ENCODE measurements at regions not wholly inside any gene's neighbourhood (a gene's known extent, or its start where the extent isn't known, plus 50 kb on each side); places are given as distances from the start of the nearest gene placed in this dataset.

DNA sequence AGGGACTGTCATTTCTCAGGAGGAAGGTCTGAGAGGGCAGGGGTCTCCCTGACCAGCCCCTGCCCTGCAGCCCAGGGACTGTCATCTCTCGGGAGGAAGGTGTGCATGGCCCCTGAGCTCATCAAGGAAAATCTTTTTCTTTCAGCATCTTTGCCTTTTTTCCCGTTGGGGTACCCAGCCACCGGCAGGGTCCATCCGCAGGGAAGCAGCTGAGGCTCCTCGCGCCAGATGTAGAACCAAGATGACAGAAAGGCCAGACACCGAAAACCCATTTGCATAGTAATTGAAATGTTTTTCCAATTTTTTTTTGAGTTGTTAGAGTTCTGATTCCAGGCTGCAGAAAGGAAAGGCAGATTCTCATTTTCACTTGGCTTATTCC is 613.9 kb downstream of the TBC1D22A start:
- no peak for TF ChIP-seq POLR2A (IDR thresholded peaks at IDR 0.05)
- TF ChIP-seq, protein P1, sequence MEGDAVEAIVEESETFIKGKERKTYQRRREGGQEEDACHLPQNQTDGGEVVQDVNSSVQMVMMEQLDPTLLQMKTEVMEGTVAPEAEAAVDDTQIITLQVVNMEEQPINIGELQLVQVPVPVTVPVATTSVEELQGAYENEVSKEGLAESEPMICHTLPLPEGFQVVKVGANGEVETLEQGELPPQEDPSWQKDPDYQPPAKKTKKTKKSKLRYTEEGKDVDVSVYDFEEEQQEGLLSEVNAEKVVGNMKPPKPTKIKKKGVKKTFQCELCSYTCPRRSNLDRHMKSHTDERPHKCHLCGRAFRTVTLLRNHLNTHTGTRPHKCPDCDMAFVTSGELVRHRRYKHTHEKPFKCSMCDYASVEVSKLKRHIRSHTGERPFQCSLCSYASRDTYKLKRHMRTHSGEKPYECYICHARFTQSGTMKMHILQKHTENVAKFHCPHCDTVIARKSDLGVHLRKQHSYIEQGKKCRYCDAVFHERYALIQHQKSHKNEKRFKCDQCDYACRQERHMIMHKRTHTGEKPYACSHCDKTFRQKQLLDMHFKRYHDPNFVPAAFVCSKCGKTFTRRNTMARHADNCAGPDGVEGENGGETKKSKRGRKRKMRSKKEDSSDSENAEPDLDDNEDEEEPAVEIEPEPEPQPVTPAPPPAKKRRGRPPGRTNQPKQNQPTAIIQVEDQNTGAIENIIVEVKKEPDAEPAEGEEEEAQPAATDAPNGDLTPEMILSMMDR (IDR thresholded peaks at IDR 0.05), result no peak

All from heart left ventricle (tissue), 13 donors.